WERI-Rb-1 (cell line): ENCODE measurements at regions not wholly inside any gene's neighbourhood (a gene's known extent, or its start where the extent isn't known, plus 50 kb on each side); places are given as distances from the start of the nearest gene placed in this dataset.

Experiments used
- DNase-seq: peaks from one replicate; pipeline ENCODE4 v3.0.0-alpha.2; 2020
- H3K27ac ChIP-seq: fragments of 250-450 bp; sonication (Bioruptor Pico); 2 replicates; pipeline ENCODE4 v1.5.1; 2020; ENCODE audit warnings: mild to moderate bottlenecking, moderate library complexity
- H3K27me3 ChIP-seq: fragments of 250-450 bp; sonication (Bioruptor Pico); 2 replicates; pipeline ENCODE4 v1.5.1; 2021; ENCODE audit warnings: mild to moderate bottlenecking, low read depth, moderate library complexity; ENCODE audit not compliant: insufficient read depth, severe bottlenecking
- H3K36me3 ChIP-seq: fragments of 250-450 bp; sonication (Bioruptor Pico); 2 replicates; pipeline ENCODE4 v1.5.1; 2020; ENCODE audit warnings: mild to moderate bottlenecking, moderate library complexity
- H3K4me3 ChIP-seq: 2 replicates; pipeline ENCODE4 v1.5.1; 2011; ENCODE audit warnings: low read depth, mild to moderate bottlenecking, control low read depth, low read length
- H3K9me3 ChIP-seq: fragments of 250-450 bp; sonication (Bioruptor Pico); 2 replicates; pipeline ENCODE4 v1.5.1; 2021; ENCODE audit warnings: mild to moderate bottlenecking, moderate library complexity; ENCODE audit not compliant: severe bottlenecking
- CTCF ChIP-seq: IDR thresholded peaks from 2 replicates; pipeline ENCODE4 v1.5.1; 2011; ENCODE audit warnings: low read depth, mild to moderate bottlenecking, control low read depth, inconsistent platforms, low read length

DNA sequence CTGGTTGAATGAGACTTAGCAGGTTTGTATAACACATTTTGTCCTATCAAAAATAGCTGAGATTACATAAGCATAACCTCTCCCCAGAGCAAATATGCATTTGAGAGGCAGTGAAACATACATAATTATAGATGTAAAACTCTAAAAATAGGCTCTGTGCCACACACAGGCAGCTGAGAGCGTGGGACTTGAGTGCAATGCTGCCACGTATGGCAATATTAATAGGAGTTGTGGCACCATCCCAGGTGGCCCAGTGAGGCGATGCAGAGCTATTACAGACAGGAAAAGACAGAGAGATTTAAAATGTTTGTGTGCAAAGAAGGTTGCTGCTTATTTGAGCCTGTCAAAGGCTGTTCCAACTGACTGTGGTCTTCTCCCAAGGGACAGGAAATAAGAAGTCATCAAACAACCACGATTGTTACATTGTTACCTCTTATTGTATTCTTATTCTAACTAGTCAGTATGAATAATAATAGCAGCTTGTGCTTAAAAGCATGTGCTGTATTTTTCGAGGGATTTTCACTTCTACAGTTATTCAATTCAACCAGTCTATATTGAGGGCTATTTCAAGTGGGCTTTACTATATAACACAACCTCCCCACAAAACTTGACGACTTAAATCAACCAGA lies 116.5 kb downstream of the SALL1 start:
- H3K27me3 ChIP-seq, result no peaks in the 10 kb centered on the region
- H3K9me3 ChIP-seq, result no peaks in the 10 kb centered on the region
- DNase-seq, result no peak
- TF ChIP-seq CTCF, result no peak
- no peaks in the 10 kb centered on the region for H3K36me3 ChIP-seq
- no peak overlapping the region for H3K27ac ChIP-seq
- no peak overlapping the region for H3K4me3 ChIP-seq

- DNase-seq, result no peak
- Histone ChIP-seq H3K27ac (no peak overlapping the region), H3K9me3 (no peaks in the 10 kb centered on the region), H3K36me3 (no peaks in the 10 kb centered on the region), H3K4me3 (no peak overlapping the region), H3K27me3 (no peaks in the 10 kb centered on the region)
- TF ChIP-seq CTCF, result no peak
Measured at GRCh38 chr16:51031598-51031997, 119.5 kb downstream of the SALL1 start.

- DNase-seq, result no peak
- TF ChIP-seq CTCF, result no peak
- Histone ChIP-seq H3K36me3 (no peaks in the 10 kb centered on the region), H3K4me3 (no peak overlapping the region), H3K27ac (no peak overlapping the region), H3K9me3 (no peaks in the 10 kb centered on the region), H3K27me3 (no peaks in the 10 kb centered on the region)
Measured at GRCh38 chr16:51030516-51030915, 120.6 kb downstream of the SALL1 start.

DNA sequence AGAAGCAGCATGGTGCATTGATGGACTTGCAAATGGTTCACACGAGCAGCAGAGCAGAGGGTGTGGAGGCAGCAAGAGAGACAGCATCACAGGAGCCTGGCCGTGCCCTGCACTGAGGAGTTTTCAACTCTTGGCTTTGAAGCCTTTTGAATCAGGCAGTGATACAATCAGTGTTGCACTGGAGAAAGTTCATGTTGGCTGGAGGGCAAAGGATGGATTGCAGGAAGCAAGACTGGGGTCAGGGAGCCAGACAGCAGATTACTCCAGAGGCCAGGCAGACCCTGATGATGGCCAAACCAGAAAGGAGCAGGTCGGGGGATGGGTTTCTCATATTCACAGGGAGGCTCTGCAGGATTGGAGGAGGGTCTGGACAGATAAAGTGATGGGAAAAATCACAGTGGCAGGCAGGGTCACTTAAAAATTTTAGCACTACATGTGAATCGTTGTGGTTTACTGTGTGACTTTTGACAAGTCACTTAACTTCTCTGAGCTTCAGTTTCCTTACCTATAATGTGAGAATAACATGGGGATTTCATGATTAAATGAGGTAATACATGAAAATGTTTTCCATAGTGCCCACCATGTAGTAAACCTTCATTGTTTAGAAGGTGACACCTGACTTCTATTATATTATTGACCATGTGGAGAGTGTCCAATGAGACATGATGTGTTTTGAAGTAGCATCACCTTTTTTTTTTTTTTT lies 125.3 kb downstream of the SALL1 start:
- Histone ChIP-seq H3K9me3 (no peaks in the 10 kb centered on the region), H3K27me3 (no peaks in the 10 kb centered on the region), H3K36me3 (no peaks in the 10 kb centered on the region), H3K4me3 (no peak overlapping the region), H3K27ac (no peak overlapping the region)
- DNase-seq, result no peak
- TF ChIP-seq CTCF, result no peak

- no peak for DNase-seq
- Histone ChIP-seq H3K4me3 (no peak overlapping the region), H3K27me3 (no peaks in the 10 kb centered on the region), H3K9me3 (no peaks in the 10 kb centered on the region), H3K27ac (no peak overlapping the region), H3K36me3 (no peaks in the 10 kb centered on the region)
- no peak for TF ChIP-seq CTCF
Measured at GRCh38 chr16:51024703-51025102, 126.4 kb downstream of the SALL1 start.

DNA sequence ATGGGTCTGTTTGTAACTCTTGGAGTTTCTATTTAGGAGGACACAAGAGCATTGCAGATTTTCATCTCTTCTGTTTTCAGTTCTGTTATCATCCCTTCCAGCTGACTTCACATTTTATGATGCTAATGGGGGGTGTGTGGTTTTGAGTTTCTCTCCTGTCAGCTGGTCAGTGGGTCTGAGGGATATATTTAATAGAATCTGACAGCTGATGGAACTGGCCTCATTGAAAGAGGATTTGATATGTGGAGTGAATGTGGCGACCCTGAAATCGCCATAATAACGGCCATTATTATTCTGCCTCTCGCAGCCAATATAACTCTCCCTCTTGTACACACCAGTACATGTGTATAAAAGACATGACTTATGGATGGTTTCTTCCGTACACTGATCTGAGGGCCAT lies 128.1 kb downstream of the SALL1 start:
- no peak overlapping the region for H3K4me3 ChIP-seq
- no peak for DNase-seq
- no peaks in the 10 kb centered on the region for H3K36me3 ChIP-seq
- no peaks in the 10 kb centered on the region for H3K27me3 ChIP-seq
- H3K27ac ChIP-seq, result no peak overlapping the region
- H3K9me3 ChIP-seq, result no peaks in the 10 kb centered on the region
- TF ChIP-seq CTCF, result no peak
